Neural cell (in vitro differentiated cells): ENCODE measurements at regions not wholly inside any gene's neighbourhood (a gene's known extent, or its start where the extent isn't known, plus 50 kb on each side); places are given as distances from the start of the nearest gene placed in this dataset.

Experiments used
- H2AFZ ChIP-seq: fragments of 200-600, 300-800 bp; sonication (generic), shearing (Covaris generic); 2 replicates; pipeline ENCODE4 v1.6.0; 2014; ENCODE audit warnings: low read depth, mild to moderate bottlenecking, antibody characterized with exemption, low read length, moderate library complexity
- H3F3A ChIP-seq: fragments of 200-600 bp; shearing (Covaris generic); 2 replicates; pipeline ENCODE4 v1.6.1; 2016; ENCODE audit warnings: mild to moderate bottlenecking, moderate library complexity, mixed read lengths, antibody characterized with exemption, low read length; ENCODE audit not compliant: insufficient read depth, poor library complexity, severe bottlenecking
- H3K27ac ChIP-seq: fragments of 200-600, 300-800 bp; sonication (generic), shearing (Covaris generic); 2 replicates; pipeline ENCODE4 v1.5.1; 2014; ENCODE audit warnings: mild to moderate bottlenecking, low read length, moderate library complexity
- H3K27me3 ChIP-seq: fragments of 300-800, 200-600 bp; sonication (generic), shearing (Covaris generic); 2 replicates; pipeline ENCODE4 v1.6.0; 2014; ENCODE audit warnings: mild to moderate bottlenecking, low read depth, low read length, moderate library complexity; ENCODE audit not compliant: insufficient read depth
- H3K36me3 ChIP-seq: fragments of 300-800, 200-600 bp; sonication (generic), shearing (Covaris generic); 2 replicates; pipeline ENCODE4 v1.5.1; 2014; ENCODE audit warnings: mild to moderate bottlenecking, antibody characterized with exemption, low read length, moderate library complexity; ENCODE audit not compliant: insufficient read depth
- H3K4me2 ChIP-seq: fragments of 300-800, 200-600 bp; sonication (generic), shearing (Covaris generic); 2 replicates; pipeline ENCODE4 v1.6.0; 2014; ENCODE audit warnings: mild to moderate bottlenecking, low read length
- H3K4me3 ChIP-seq: fragments of 300-800, 200-600 bp; sonication (generic), shearing (Covaris generic); 2 replicates; pipeline ENCODE4 v1.5.1; 2014; ENCODE audit warnings: mild to moderate bottlenecking, low read length, moderate library complexity
- H3K79me2 ChIP-seq: fragments of 200-600 bp; shearing (Covaris generic); replicated peaks from 2 replicates; pipeline ENCODE4 v1.6.0; 2014; ENCODE audit warnings: mild to moderate bottlenecking, low read length, moderate library complexity; ENCODE audit not compliant: insufficient read depth
- H3K9ac ChIP-seq: fragments of 300-800, 200-600 bp; sonication (generic), shearing (Covaris generic); 2 replicates; pipeline ENCODE4 v1.6.1; 2016; ENCODE audit warnings: mild to moderate bottlenecking, low read length, mixed read lengths
- H3K9me2 ChIP-seq: fragments of 200-600 bp; shearing (Covaris generic); 2 replicates; pipeline ENCODE4 v1.6.1; 2016; ENCODE audit warnings: mild to moderate bottlenecking, low read length, mixed read lengths; ENCODE audit not compliant: insufficient read depth
- H3K9me3 ChIP-seq: fragments of 200-600, 300-800 bp; sonication (generic), shearing (Covaris generic); 2 replicates; pipeline ENCODE4 v1.6.1; 2016; ENCODE audit warnings: mild to moderate bottlenecking, mixed run types, low read length, moderate library complexity, mixed read lengths
- H4K20me1 ChIP-seq: fragments of 200-600 bp; shearing (Covaris generic); 2 replicates; pipeline ENCODE4 v1.6.1; 2016; ENCODE audit warnings: mild to moderate bottlenecking, mixed run types; ENCODE audit not compliant: insufficient read depth
- EZH2 ChIP-seq: fragments of 200-600, 300-800 bp; shearing (Covaris generic), sonication (generic); IDR thresholded peaks from 2 replicates; pipeline ENCODE4 v1.6.1; 2014; ENCODE audit warnings: antibody characterized with exemption, low read length, borderline replicate concordance, mild to moderate bottlenecking; ENCODE audit not compliant: insufficient read depth, poor library complexity, severe bottlenecking
- MXI1 ChIP-seq: fragments of 450-650 bp; conservative IDR thresholded peaks from 2 replicates; pipeline ENCODE4 v1.6.1; 2014; ENCODE audit warnings: antibody characterized with exemption, mild to moderate bottlenecking; ENCODE audit not compliant: poor library complexity, severe bottlenecking
- REST ChIP-seq: IDR thresholded peaks from 2 replicates; pipeline ENCODE4 v1.6.1; 2012; ENCODE audit warnings: borderline replicate concordance
- SMC3 ChIP-seq: fragments of 450-650 bp; conservative IDR thresholded peaks from 2 replicates; pipeline ENCODE4 v1.6.1; 2014; ENCODE audit warnings: antibody characterized with exemption, mild to moderate bottlenecking, moderate library complexity; ENCODE audit not compliant: poor library complexity

DNA sequence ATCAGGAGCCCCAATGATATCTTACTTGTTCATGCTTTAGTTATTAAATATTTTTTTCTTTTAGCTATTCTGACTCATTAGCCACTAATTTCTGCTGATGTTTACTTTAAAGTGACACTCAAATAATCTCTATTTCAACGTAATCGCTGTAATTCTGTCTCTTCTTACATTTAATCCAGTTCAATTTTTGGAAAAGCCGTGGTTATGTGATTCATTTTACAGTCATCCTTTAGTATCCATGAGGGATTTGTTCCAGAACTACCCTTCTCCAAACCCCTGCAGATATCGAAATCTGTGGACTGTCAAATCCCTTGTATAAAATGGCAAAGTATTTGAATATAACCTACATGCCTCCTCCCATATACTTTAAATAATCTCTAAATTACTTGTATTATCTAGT, 1103.4 kb downstream of the LRFN5 start:
- Histone ChIP-seq H3K4me3 (no peak overlapping the region), H3K36me3 (no peaks in the 10 kb centered on the region), H4K20me1 (no peaks in the 10 kb centered on the region), H3K79me2 (no peaks in the 10 kb centered on the region), H3K9me2 (no peaks in the 10 kb centered on the region), H2AFZ (no peak overlapping the region), H3K27me3 (no peaks in the 10 kb centered on the region), H3K9me3 (no peaks in the 10 kb centered on the region), H3F3A (no peaks in the 10 kb centered on the region), H3K27ac (no peak overlapping the region), H3K4me2 (no peak overlapping the region), H3K9ac (no peak overlapping the region)
- TF ChIP-seq REST (no peak), EZH2 (no peak)

GRCh38 chr14:42703501-42703900, 1096.8 kb downstream of the LRFN5 start:
- H3K36me3 ChIP-seq: no peaks in the 10 kb centered on the region

More at GRCh38 chr14:42703501-42703900, 1096.8 kb downstream of the LRFN5 start:
- H3F3A ChIP-seq: no peaks in the 10 kb centered on the region
- no peaks in the 10 kb centered on the region for H4K20me1 ChIP-seq
- H3K27me3 ChIP-seq: no peaks in the 10 kb centered on the region
- H3K79me2 ChIP-seq: no peaks in the 10 kb centered on the region
- no peak overlapping the region for H3K27ac ChIP-seq
- no peaks in the 10 kb centered on the region for H3K9me3 ChIP-seq
- TF ChIP-seq SMC3 (no peak), MXI1 (no peak), REST (no peak)
- no peak overlapping the region for H2AFZ ChIP-seq
- H3K4me3 ChIP-seq: no peak overlapping the region
- no peak overlapping the region for H3K4me2 ChIP-seq
- no peak overlapping the region for H3K9ac ChIP-seq
- no peaks in the 10 kb centered on the region for H3K9me2 ChIP-seq
